ENCODE measurements at regions not wholly inside any gene's neighbourhood (a gene's known extent, or its start where the extent isn't known, plus 50 kb on each side); places are given as distances from the start of the nearest gene placed in this dataset.
"Not testable (repeated sequence)": the region's sequence is repeated elsewhere in the genome, so short reads cannot be mapped to it uniquely, and the experiment has no call there.

DNA sequence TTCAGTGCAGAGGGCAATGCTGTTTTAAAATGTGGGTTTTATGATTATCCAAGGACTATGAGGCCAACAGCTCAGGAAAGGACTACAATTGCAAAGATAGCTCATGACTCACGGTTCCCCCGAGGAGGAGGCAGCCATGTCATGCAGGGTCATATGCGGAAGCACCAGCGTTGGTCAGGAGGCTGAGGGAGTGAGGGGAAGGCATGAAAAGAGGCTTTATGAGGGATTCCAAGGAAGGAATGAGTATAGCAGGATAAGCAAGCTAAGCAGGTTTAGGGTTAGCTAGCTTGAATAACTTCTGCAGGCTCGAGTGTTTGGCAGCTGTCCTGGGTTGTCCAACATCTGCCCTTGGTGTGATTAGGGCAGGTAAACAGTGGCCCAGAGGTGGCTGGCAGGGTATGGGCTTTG is 495.1 kb downstream of the SETD4 start:
- DNase-seq (ENCODE audit: low spot score): peak; percentile 88

DNA sequence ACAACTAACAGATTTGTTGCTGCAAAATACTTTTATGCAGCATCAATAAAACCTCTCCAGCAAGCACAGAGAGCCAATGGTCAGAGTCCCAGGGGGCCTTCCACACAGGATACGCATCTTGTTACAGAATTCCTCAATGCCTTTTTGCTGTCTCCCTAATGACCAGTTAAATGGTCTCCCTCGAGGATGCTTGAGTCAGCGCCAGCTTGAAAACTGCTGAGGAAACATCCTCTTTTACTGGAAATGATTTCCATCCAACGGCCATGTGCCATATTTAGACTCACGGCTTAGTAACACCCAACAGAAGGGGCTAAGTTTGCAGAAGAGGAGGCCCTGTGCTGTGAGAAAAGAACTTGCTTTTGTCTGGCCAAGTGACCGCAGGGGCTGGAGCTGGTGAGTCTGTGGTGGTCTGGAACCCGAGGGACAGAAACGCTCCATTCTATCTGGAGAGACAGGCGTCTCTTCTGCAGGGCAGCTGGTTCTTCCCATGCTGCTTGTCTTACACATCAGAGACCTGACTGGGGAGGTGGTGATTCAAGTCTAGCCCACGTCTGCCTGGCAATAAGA is 496.4 kb downstream of the SETD4 start:
- DNase-seq (ENCODE audit: low spot score): peak; percentile 87

DNA sequence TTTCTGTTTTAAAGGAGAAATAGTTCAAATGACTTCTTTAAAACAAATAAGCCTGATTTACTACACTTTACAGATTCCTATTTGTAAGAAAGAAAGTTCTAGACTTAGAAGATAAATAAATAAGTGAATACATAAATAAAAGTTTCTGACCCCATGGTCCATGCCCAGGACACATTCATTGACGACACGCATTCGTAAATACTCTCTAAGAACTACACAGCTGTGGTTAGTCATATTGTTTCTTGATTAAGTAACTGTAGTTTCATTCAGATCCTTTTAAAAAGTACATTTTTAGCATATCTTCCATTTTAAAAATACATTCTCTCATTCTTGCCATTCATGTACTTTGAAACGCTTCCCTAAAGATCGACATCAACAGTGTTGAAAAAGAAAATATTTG is 497.4 kb downstream of the SETD4 start:
- no peak for DNase-seq (ENCODE audit: low spot score)

DNA sequence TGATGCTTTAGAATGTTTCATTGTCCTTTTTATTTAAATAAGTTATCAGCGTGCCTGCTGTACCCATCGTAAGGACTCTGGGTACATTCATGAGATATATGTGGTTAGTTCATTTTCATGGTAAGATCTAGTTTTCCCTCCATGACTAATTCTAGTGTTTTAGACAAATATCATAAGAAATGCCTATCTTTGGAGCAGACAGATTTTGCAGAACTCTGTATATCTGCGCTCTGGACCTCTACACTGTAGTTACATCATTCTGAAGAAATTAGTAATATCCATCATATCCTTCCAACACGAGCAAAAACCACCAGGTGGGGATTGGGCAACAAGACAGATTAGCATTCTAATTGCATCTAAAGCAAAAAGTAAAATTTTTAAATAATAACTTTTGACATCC is 499.2 kb downstream of the SETD4 start:
- no peak for DNase-seq (ENCODE audit: low spot score)

DNA sequence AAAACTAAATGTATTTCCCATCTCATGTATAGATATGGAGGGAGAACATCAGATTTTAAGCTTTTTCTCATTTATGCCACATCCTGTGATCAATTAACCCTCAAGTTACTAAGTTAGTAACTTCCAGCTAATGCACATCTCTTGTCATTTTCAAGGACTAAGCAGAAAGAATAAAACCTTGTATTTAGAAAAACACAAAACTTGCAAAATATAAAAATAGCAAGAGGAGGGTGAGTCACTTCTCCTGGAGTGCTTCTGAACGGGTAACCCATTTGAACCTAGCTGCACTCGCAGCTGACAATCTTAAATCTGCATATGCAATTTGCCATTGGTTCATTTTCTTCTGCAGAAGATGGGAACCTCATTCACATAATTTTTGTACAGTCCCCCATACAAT is 500.5 kb downstream of the SETD4 start:
- DNase-seq (ENCODE audit: low spot score): peak; percentile 54

DNA sequence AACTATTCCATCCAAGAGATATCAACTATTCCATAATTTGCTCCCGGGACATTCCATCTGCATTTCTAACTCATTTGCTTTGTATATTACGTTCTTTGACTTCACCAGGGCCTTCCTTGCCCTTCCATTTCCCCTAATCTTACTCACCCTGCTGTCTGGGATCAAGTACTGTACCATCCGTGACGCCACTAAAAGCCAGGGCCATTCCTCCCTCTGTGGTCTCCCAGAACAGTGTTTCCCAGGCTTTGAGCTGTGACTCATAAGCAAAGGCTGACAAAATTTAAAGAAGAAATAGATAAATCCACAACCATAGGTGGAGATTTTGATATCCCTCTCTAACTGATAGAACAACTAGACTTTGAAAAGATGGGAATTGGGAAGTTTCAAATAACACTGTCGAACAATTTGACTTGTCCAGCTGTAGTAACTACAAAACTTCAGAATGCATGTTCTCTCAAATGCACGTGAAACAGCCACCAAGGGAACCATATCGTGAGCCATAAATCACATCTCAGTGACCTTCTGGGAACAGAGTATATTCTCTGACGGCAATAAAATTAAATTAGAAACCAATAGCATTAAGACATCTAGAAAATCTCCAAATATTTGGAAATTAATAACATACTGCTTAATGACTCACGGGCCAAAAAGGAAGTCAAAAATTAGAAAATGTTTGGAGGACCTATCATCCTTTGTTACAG is 501.0 kb downstream of the SETD4 start:
- peak; percentile 89 for DNase-seq (ENCODE audit: low spot score)

DNA sequence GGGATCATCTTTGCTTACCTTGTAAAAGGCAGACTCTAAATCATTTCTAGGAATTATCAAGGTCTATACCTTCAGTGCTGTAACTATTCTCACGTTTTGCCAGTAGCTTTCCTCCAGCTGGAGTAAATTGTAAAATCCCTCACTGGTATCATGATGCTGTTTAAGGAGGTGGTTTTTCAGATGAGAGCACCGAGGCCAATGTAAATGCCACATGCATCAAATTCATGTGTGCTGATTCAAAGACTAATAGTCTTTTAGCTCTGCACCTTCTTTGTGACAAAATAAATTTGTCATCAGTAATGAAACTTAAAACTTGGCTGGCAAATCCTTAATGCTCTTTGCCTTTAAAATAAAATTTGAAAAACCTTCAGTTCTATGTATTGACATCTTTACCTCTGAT is 503.8 kb downstream of the SETD4 start:
- DNase-seq (ENCODE audit: low spot score): no peak

DNA sequence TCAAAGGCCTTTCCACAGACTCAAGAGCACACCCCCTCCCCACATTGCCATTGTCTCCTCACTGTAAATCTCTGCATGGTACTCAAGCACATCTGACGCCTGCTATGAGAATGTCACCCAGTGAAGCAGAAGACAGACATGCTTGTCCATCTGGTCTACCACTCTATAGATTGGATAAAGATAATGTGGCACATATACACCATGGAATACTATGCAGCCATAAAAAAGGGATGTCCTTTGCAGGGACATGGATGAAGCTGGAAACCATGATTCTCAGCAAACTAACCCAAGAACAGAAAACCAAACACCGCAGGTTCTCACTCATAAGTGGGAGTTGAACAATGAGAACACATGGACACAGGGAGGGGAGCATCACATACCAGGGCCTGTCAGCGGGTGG is 503.4 kb upstream of the RUNX1 start:
- DNase-seq (ENCODE audit: low spot score): not testable (repeated sequence)

DNA sequence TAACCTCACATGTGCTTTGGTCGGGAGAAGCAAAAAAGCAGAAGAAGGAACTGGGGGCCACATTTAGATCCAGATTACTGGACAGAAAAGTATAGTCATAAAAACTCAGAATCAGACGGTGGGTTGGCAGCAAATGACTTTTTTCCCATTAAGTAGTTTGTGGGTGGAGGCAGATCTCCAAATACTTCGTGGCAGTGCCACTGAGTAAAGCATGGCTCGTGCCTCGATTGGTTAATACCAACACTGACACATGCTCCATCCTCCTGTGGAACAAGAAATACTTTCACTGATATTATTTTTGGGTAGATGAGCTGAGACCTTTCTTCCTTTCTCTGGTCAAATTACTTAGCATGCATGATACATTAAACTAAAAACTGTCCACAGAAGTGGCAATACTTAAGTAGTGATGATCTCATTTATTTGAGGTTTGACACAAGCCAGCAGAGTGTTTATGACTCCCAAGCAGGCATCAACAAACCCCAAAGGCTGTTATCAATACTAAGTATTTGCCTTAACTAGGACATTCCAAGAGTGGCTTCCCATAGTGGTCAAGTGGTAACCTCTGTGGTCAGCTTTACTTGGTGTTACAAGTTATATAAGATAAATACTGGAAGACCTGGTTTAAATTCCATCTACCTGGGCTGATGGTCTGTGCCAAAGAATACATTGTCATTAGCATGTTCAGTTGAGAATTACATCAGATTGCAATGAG is 500.0 kb upstream of the RUNX1 start:
- no peak for DNase-seq (ENCODE audit: low spot score)

DNA sequence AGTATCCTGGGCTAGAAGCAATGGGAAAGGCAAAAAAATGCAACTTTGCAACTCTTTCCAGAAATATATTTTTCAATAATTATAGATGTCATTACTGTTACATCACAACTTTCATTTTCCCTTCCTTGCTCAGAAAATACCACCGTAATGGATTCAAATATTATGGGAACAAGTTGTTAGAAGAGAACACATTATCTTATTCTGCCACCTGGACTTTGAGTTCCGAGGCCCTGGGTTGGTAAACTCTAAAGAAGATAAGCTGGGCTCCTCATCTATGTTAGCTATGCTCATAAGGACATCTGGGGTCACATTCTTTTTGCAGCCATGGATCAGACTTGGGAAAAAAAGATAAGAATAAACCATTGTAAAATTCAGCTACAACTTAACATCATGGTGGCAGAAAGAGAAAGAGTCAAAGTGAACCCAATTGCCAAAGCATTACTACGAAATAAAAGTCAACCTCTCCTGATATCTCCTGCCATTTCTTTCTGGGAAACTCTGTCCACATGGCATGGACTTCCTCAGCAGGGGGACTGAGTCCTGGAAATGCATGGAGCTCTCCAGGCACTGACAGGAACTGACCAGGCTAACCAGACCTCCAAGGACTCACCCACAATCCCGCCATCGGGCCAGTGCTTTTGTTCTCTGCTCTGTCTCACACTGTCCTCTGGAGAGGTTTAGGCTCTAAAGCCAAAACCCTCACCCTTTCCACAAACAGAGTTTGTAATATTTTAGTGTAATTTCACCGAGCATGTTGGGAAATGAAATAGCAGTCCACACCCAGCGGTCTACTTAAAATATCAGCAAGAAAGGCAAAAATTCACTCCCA is 499.1 kb upstream of the RUNX1 start:
- no peak for DNase-seq (ENCODE audit: low spot score)

DNA sequence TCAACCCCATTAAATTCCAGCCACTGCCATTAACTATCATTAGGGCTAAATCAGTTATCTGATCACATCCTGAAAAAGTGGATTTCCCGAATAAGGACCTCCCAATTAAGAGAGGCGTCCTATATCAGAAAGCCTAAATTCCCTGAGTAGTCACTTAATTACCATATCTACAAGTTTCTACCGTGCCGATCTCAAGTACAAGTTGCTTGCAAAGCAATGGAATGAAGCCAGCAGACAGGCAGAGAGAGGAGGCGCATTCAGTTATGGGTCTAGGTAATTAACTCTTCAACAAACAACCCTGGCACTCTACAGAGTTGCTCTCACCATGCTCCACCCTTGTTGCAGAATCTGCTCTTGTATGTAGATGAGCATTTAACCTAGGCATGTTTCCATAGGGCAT is 494.6 kb upstream of the RUNX1 start:
- DNase-seq (ENCODE audit: low spot score): no peak

DNA sequence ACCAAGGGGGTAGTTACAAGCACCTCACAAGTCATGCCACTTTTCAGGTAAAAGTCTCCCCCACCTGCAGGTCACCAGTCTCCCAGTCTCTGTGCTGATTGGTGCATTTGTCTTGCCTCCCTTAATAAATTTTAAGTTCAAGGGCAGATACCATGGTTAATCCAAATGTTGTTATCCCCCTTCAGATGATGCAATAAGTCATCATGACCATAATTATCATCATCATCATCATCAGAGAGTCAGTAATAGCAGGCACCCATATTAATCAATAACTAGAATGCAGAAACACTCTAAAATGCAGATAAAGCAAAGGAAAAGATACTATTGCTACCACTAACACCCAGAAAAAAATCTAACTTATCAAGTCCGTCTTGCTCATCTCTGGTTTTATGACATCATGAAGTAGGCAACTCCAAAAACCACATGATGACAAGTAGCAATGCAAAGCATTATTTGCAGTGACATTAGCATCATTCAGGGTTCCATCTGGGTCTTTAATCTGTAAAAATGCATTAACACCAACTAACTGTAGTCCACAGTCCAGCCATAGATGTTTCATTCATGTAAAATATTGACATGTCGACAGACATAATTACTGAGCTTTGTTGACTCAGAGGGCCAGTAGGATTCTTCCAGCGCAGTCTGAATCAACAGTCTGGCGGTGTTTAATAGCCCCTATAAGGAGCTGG is 492.0 kb upstream of the RUNX1 start:
- peak; percentile 72 for DNase-seq (ENCODE audit: low spot score)

DNA sequence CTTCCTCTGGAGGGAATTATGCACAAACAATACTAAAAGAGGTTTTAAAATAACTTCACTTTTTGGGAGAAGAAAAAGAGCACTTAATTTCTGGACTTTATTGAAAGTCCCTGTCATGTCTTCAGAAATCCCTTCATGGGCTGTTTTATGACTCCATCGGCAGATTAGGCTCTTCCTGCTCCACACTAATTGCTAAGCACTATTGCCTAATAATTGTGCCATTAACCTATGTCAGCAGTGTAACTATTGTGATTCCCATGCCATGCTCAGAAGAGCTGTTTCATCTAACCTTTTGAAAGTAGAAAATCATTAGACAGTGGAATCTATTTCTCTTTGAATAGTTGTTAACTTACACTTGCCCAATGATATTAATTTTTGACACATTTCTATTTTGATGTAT is 489.3 kb upstream of the RUNX1 start:
- DNase-seq (ENCODE audit: low spot score): no peak

DNA sequence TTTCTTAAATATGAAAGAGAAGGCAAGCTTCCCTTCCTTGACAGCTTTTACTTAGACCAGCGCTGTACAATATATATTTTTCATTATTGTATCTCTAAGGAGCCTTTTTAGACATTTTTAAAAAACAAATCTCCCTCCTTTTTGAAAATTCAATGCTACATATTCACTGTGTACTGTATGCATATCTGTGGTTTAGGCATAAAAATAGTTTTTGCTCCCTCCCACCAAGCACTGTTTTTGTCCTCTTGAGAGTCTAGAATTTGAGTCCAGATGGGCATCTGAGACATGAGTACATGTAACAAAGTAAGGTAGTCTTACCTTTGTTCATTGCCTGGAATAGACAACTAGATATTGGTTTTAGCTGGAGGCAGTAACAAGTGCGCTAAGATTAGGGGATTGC is 488.5 kb upstream of the RUNX1 start:
- no peak for DNase-seq (ENCODE audit: low spot score)

DNA sequence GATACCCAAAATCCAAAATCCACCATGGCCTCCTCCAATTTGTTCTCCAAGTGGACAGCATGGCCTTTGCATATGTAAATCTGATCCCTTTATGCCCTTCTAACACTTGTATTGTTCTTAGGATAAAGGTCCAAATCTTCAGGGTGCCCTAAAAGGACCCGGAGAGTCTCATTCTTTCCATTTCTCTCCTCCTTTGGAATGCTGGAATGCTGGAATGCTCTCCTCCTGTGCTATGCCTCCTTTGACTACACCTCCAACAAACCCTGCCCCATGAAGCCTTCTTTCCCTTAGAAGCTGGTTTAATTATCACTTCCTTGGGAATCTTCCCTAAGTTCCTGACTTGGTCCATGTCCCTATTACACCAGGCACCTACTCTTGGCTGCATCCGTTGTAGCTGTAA is 484.8 kb upstream of the RUNX1 start:
- DNase-seq (ENCODE audit: low spot score): no peak

DNA sequence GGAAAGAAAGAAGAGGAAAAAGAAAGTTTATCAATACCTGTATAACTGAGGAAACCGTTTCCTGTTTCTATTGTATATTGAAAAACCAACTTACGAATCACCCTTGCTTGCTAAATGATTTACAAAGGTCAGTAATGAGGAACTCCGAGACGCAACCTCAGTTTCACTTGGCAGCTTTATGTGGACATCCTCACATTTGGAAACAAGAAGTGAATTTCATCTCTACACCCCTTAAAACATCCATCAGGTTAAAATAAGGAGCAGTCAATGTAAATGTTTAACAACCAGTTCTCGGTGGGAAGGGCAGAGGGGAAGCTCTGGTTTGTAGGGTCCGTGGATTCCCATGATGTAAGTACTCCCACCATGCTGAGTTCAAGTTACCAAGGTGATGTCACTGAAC is 481.7 kb upstream of the RUNX1 start:
- no peak for DNase-seq (ENCODE audit: low spot score)

DNA sequence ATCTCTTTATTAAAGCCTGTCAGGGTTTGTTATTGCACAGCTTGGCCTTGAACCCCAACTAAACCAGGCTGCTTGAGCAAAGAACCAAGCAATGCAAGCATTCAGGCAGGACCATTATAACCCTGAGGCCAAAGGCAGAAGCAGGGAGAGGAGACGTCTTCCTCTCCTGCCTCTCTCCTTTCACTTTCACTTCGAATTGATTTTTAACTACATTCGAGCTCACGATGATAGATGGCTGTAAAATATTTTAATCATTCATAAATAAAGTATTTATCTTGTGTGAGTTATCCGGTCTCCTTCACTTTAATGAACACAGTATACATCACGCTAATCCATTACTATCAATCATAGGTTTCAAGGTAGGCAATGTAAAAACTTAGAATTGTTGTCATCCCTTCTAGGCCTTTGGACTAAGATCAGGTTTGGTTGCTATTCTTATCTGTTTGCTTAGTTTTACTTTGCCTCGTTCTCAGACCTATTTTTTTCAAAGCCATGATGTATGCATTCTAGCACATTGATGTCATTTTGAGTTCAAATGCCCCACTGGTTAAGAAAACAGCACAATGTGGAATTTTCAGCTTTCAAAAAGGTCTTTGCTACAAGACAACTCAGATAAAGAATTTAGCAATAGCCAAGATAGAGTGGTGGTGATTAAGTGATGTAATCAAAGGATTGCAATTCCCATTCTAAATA is 480.2 kb upstream of the RUNX1 start:
- DNase-seq (ENCODE audit: low spot score): no peak

DNA sequence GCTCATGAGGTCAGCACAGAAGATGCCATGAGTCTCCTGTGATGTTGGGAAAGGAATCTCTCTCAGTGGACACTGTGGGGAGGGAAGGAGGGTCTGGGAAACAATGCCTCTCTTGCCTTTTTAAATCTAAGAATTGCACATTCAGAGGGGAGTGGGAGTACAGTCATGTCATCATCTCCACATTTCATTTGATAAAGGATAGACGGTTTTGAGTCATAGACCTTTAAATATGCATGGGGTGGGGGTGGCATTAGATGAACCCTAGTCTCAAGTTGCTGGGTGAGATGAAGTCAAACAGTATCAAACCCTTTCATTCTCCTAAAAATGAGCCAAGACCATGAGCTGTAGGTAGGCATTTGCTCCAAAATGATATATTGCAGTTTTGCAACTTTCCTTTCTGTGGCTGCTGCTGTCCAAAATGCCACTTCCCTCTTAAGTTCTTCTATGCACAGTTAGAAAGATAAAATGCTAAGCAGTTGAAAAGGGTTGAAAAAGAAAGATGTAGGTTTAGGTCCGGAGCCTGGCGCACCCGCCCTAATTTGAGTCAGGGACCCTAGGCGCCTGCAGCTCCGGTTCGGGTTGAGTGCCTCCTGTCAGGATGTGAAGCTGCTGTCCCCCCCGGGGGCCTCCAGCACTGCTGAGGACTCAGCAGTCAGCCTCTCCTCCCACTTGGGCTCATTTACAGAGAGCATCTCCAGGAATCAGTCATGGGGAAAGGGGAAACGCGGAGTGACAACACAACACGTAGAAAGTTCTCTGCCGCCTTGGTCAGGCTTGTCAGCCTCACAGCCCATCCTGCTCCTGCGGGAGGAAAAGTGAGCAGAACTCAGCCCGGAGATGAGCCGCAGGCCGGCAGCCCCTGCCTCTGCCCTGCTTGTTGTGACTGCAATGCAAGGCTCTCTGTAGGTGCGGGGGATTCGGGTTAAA is 479.3 kb upstream of the RUNX1 start:
- DNase-seq (ENCODE audit: low spot score): no peak

DNA sequence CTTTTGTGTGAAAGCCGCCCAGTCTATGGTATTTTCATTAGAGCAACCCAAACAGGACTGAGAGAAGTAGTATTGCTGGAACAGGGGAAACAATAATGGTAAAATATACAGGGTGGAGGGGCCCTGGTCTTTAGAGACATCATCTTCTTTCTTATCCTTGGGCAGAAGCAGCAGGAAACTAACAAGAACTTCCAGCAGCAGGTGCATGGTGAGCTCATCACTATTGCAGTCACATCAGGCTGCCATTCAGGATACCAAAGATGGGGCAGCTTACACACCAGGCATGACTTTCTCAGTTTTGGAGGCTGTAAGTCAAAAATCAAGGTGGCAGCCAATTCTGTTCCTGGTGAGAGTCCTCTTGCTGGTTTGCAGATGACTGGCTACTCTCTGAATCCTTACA is 478.3 kb upstream of the RUNX1 start:
- no peak for DNase-seq (ENCODE audit: low spot score)

DNA sequence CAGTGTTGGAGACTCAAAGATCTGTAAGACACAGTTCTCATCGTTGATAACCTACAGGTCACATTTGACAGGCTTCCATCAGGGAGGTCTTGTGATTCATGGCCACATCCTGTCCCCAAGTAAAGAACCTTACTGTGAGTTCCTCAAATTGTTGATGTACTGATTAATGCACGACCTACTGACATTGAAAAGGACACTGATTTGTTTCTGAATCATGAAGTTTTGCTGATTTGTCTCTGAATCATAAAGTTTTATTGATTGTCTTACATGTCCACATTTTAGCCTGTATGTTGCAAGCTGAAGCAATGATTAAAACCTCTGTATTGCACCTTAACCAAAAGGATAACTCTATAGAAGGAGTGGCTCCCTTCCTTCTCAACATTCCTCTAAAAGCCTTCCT is 476.3 kb upstream of the RUNX1 start:
- DNase-seq (ENCODE audit: low spot score): no peak
